B cell (primary cell): ENCODE measurements at regions not wholly inside any gene's neighbourhood (a gene's known extent, or its start where the extent isn't known, plus 50 kb on each side); places are given as distances from the start of the nearest gene placed in this dataset.

Experiments used
- EZH2 ChIP-seq: IDR thresholded peaks from 2 replicates; pipeline ENCODE4 v1.6.1; 2012; ENCODE audit warnings: borderline replicate concordance, low read depth, mild to moderate bottlenecking, moderate library complexity, low read length; ENCODE audit not compliant: insufficient read depth, poor library complexity, severe bottlenecking
- TF ChIP-seq, protein P1 (sequence below): fragments of 200-600 bp; IDR thresholded peaks from one replicate; pipeline ENCODE4 v1.8.0; 2022; ENCODE audit warnings: antibody characterized with exemption, mild to moderate bottlenecking

DNA sequence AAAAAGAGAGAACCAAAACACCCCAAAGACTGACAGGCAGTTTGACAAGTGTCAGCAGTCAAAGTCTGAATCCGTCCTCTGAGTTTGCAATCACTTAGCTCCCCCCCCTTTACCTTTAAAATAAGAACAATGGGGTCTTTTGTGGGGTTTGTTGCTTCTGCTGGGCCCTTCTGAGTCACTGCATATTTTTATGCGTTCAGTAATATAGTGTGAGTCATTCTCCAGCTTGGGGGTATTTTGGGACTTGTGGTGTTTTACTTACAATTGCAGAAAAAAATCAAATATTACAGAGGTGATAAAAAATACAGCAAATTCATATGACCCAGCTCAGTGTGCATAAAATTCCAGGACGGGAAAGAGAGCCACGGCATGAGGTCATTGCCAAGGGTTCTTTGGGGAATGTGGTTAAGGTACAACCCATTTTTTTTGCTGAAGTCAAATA is 120.1 kb downstream of the CYLD start:
- TF ChIP-seq, protein P1, sequence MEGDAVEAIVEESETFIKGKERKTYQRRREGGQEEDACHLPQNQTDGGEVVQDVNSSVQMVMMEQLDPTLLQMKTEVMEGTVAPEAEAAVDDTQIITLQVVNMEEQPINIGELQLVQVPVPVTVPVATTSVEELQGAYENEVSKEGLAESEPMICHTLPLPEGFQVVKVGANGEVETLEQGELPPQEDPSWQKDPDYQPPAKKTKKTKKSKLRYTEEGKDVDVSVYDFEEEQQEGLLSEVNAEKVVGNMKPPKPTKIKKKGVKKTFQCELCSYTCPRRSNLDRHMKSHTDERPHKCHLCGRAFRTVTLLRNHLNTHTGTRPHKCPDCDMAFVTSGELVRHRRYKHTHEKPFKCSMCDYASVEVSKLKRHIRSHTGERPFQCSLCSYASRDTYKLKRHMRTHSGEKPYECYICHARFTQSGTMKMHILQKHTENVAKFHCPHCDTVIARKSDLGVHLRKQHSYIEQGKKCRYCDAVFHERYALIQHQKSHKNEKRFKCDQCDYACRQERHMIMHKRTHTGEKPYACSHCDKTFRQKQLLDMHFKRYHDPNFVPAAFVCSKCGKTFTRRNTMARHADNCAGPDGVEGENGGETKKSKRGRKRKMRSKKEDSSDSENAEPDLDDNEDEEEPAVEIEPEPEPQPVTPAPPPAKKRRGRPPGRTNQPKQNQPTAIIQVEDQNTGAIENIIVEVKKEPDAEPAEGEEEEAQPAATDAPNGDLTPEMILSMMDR = no peak
- TF ChIP-seq EZH2 = no peak
